Left ventricle myocardium inferior (tissue), 1 donor: ENCODE measurements at regions not wholly inside any gene's neighbourhood (a gene's known extent, or its start where the extent isn't known, plus 50 kb on each side); places are given as distances from the start of the nearest gene placed in this dataset.

ENCODE experiments used
- DNase-seq: peaks from one replicate; pipeline ENCODE4 v3.0.0-alpha.2; 2020
- H3K27ac ChIP-seq: fragments of 200-600 bp; replicated peaks from 2 replicates; pipeline ENCODE4 v1.8.0; 2021
- H3K27me3 ChIP-seq: fragments of 200-600 bp; 2 replicates; pipeline ENCODE4 v1.8.0; 2021; ENCODE audit warnings: low read depth
- H3K36me3 ChIP-seq: fragments of 200-600 bp; 2 replicates; pipeline ENCODE4 v1.8.0; 2021
- H3K4me1 ChIP-seq: fragments of 200-600 bp; 2 replicates; pipeline ENCODE4 v1.8.0; 2021
- H3K4me3 ChIP-seq: fragments of 200-600 bp; 2 replicates; pipeline ENCODE4 v1.8.0; 2021; ENCODE audit warnings: mild to moderate bottlenecking, moderate library complexity
- H3K9me3 ChIP-seq: fragments of 200-600 bp; replicated peaks from 2 replicates; pipeline ENCODE4 v1.8.0; 2021
- CTCF ChIP-seq: fragments of 200-600 bp; IDR thresholded peaks from 2 replicates; pipeline ENCODE4 v1.8.0; 2021; ENCODE audit warnings: antibody characterized with exemption, mild to moderate bottlenecking, borderline replicate concordance
- intact Hi-C: fragments of 100-400 bp; cut with micrococcal nuclease; formaldehyde crosslinking; loops from one replicate; pipeline ENCODE4 v1.11.0; 2022
- donor health status: DM: no; HTN: yes; CAD: no; lungs with severe emphysema.

- H3K27ac ChIP-seq: no peak overlapping the region
- intact Hi-C loops: no loop called here
Measured at GRCh38 chrX:40952855-40953254, 132.4 kb upstream of the USP9X start.

GRCh38 chrX:40953369-40953768, 131.9 kb upstream of the USP9X start:
- no peak for TF ChIP-seq CTCF
- Histone ChIP-seq H3K9me3 (no peaks in the 10 kb centered on the region), H3K4me1 (no peaks in the 10 kb centered on the region), H3K4me3 (no peak overlapping the region), H3K27me3 (no peaks in the 10 kb centered on the region), H3K36me3 (no peaks in the 10 kb centered on the region), H3K27ac (no peak overlapping the region)
- no peak for DNase-seq
- intact Hi-C loops: no loop called here

More at GRCh38 chrX:40952855-40953254, 132.4 kb upstream of the USP9X start:
- H3K4me3 ChIP-seq: peak overlapping the region; percentile 45
- no peaks in the 10 kb centered on the region for H3K36me3 ChIP-seq
- H3K4me1 ChIP-seq: no peaks in the 10 kb centered on the region
- DNase-seq: no peak
- no peaks in the 10 kb centered on the region for H3K27me3 ChIP-seq
- no peaks in the 10 kb centered on the region for H3K9me3 ChIP-seq
- no peak for TF ChIP-seq CTCF

- no peaks in the 10 kb centered on the region for H3K4me1 ChIP-seq
- no peaks in the 10 kb centered on the region for H3K27me3 ChIP-seq
- H3K36me3 ChIP-seq: no peaks in the 10 kb centered on the region
- DNase-seq: no peak
- no peak for TF ChIP-seq CTCF
- no peak overlapping the region for H3K4me3 ChIP-seq
- H3K27ac ChIP-seq: no peak overlapping the region
- peaks cover 6% of the 10 kb centered on the region for H3K9me3 ChIP-seq
- intact Hi-C loops: no loop called here
Measured at GRCh38 chrX:40960041-40960440, 125.2 kb upstream of the USP9X start.

GRCh38 chrX:40962793-40963407, 122.3 kb upstream of the USP9X start:
- H3K9me3 ChIP-seq: peaks cover 6% of the 10 kb centered on the region

GRCh38 chrX:40964008-40964407, 121.2 kb upstream of the USP9X start:
- Histone ChIP-seq H3K27me3 (no peaks in the 10 kb centered on the region), H3K9me3 (peaks cover 6% of the 10 kb centered on the region), H3K4me3 (no peak overlapping the region), H3K36me3 (no peaks in the 10 kb centered on the region), H3K4me1 (no peaks in the 10 kb centered on the region), H3K27ac (no peak overlapping the region)
- no peak for TF ChIP-seq CTCF
- DNase-seq: no peak
- intact Hi-C loops: no loop called here

More at GRCh38 chrX:40962793-40963407, 122.3 kb upstream of the USP9X start:
- no peak overlapping the region for H3K4me3 ChIP-seq
- no peak overlapping the region for H3K27ac ChIP-seq
- no peak for DNase-seq
- intact Hi-C loops: no loop called here
- no peaks in the 10 kb centered on the region for H3K27me3 ChIP-seq
- H3K36me3 ChIP-seq: no peaks in the 10 kb centered on the region
- no peak for TF ChIP-seq CTCF
- H3K4me1 ChIP-seq: no peaks in the 10 kb centered on the region
